GM23338 (cell line): ENCODE measurements at regions not wholly inside any gene's neighbourhood (a gene's known extent, or its start where the extent isn't known, plus 50 kb on each side); places are given as distances from the start of the nearest gene placed in this dataset.

Experiments
- ATAC-seq: fragments of 200-7000 bp; cut with Tn5 transposase; 3 replicates; pipeline ENCODE4 v1.9.1; 2020
- DNase-seq: peaks from one replicate; pipeline ENCODE4 v3.0.0-alpha.2; 2015; ENCODE audit warnings: low spot score
- H2AFZ ChIP-seq: fragments of 200-600 bp; sonication (generic); 2 replicates; pipeline ENCODE4 v1.8.0; 2016; ENCODE audit warnings: antibody characterized with exemption, mild to moderate bottlenecking, moderate library complexity
- H3F3A ChIP-seq: fragments of 200-600 bp; sonication (generic); replicated peaks from 2 replicates; pipeline ENCODE4 v1.8.0; 2017; ENCODE audit warnings: antibody characterized with exemption, mixed run types, low read depth
- H3K27ac ChIP-seq: fragments of 200-600 bp; sonication (generic); 2 replicates; pipeline ENCODE4 v1.6.1; 2016; ENCODE audit warnings: low read depth
- H3K27me3 ChIP-seq: fragments of 200-600 bp; sonication (generic); 2 replicates; pipeline ENCODE4 v1.8.0; 2016; ENCODE audit warnings: mild to moderate bottlenecking, mixed run types, moderate library complexity; ENCODE audit not compliant: insufficient read depth
- H3K36me3 ChIP-seq: fragments of 200-600 bp; sonication (generic); 2 replicates; pipeline ENCODE4 v1.8.0; 2016; ENCODE audit warnings: mild to moderate bottlenecking; ENCODE audit not compliant: insufficient read depth
- H3K4me1 ChIP-seq: fragments of 200-600 bp; sonication (generic); 2 replicates; pipeline ENCODE4 v1.8.0; 2016; ENCODE audit warnings: mild to moderate bottlenecking, moderate library complexity; ENCODE audit not compliant: insufficient read depth
- H3K4me2 ChIP-seq: fragments of 200-600 bp; sonication (generic); 2 replicates; pipeline ENCODE4 v1.7.1; 2017; ENCODE audit warnings: mixed run types
- H3K4me3 ChIP-seq: fragments of 200-600 bp; sonication (generic); 2 replicates; pipeline ENCODE4 v1.6.1; 2016; ENCODE audit warnings: mixed run types
- H3K79me2 ChIP-seq: fragments of 200-600 bp; sonication (generic); replicated peaks from 2 replicates; pipeline ENCODE4 v1.8.0; 2017; ENCODE audit warnings: mild to moderate bottlenecking; ENCODE audit not compliant: insufficient read depth
- H3K9me2 ChIP-seq: fragments of 200-600 bp; sonication (generic); 2 replicates; pipeline ENCODE4 v1.8.0; 2017; ENCODE audit not compliant: insufficient read depth
- H4K20me1 ChIP-seq: fragments of 200-600 bp; sonication (generic); replicated peaks from 2 replicates; pipeline ENCODE4 v1.8.0; 2017; ENCODE audit warnings: mild to moderate bottlenecking; ENCODE audit not compliant: insufficient read depth
- H3K27ac Mint-ChIP-seq: 2 replicates; pipeline ENCODE4 v1.8.0; 2020; ENCODE audit warnings: inconsistent platforms, mild to moderate bottlenecking, moderate library complexity, mixed read lengths
- H3K27me3 Mint-ChIP-seq: 3 replicates; pipeline ENCODE4 v1.8.0; 2022; ENCODE audit warnings: low read depth, mild to moderate bottlenecking, moderate library complexity, mixed read lengths, inconsistent platforms; ENCODE audit not compliant: insufficient read depth, poor library complexity
- H3K36me3 Mint-ChIP-seq: 3 replicates; pipeline ENCODE4 v1.8.0; 2021; ENCODE audit warnings: low read depth, mild to moderate bottlenecking, inconsistent platforms, moderate library complexity, mixed read lengths
- H3K4me1 Mint-ChIP-seq: 3 replicates; pipeline ENCODE4 v1.8.0; 2020; ENCODE audit warnings: mild to moderate bottlenecking, inconsistent platforms, mixed read lengths
- H3K4me3 Mint-ChIP-seq: 3 replicates; pipeline ENCODE4 v1.8.0; 2021; ENCODE audit warnings: moderate library complexity, mild to moderate bottlenecking, inconsistent platforms, mixed read lengths
- H3K9me3 Mint-ChIP-seq: 3 replicates; pipeline ENCODE4 v1.8.0; 2020; ENCODE audit warnings: moderate library complexity, mild to moderate bottlenecking, inconsistent platforms, mixed read lengths
- CREB1 ChIP-seq: fragments of 250-450 bp; sonication (Bioruptor Pico); IDR thresholded peaks from 2 replicates; pipeline ENCODE4 v1.5.0; 2020; ENCODE audit warnings: low read depth, mild to moderate bottlenecking, moderate library complexity
- CTCF ChIP-seq, 2 experiments: fragments of 200-600 bp in 1 of 2; sonication (generic) in 1 of 2; conservative IDR thresholded peaks; 2 replicates each; pipeline versions ENCODE4 v1.5.1 to v1.6.1; 2016 to 2017; ENCODE audit warnings: antibody characterized with exemption in 2 of 2, low read depth in 2 of 2, mild to moderate bottlenecking in 2 of 2, moderate library complexity in 1 of 2
- ETS1 ChIP-seq: IDR thresholded peaks from 2 replicates; pipeline ENCODE4 v1.6.1; 2016; ENCODE audit warnings: antibody characterized with exemption
- EZH2 ChIP-seq: fragments of 200-600 bp; sonication (generic); IDR thresholded peaks from one replicate; pipeline ENCODE4 v1.8.0; 2017; ENCODE audit warnings: antibody characterized with exemption, mild to moderate bottlenecking, low read depth; ENCODE audit not compliant: unreplicated experiment
- EZH2phosphoT487 ChIP-seq: fragments of 200-600 bp; sonication (generic); IDR thresholded peaks from one replicate; pipeline ENCODE4 v1.8.1; 2018; ENCODE audit warnings: antibody characterized with exemption; ENCODE audit not compliant: unreplicated experiment
- JUNB ChIP-seq: IDR thresholded peaks from one replicate; pipeline ENCODE4 v1.6.1; 2016; ENCODE audit warnings: antibody characterized with exemption; ENCODE audit not compliant: unreplicated experiment
- NANOG ChIP-seq: IDR thresholded peaks from 2 replicates; pipeline ENCODE4 v1.6.1; 2016; ENCODE audit warnings: antibody characterized with exemption, borderline replicate concordance
- POLR2AphosphoS5 ChIP-seq: IDR thresholded peaks from 2 replicates; pipeline ENCODE4 v1.6.1; 2016; ENCODE audit warnings: antibody characterized with exemption, low read depth
- STAT1 ChIP-seq: IDR thresholded peaks from one replicate; pipeline ENCODE4 v1.6.1; 2016; ENCODE audit warnings: antibody characterized with exemption; ENCODE audit not compliant: unreplicated experiment
- ZNF114 ChIP-seq: fragments of 250-450 bp; sonication (Bioruptor Pico); IDR thresholded peaks from 2 replicates; pipeline ENCODE4 v1.5.0; 2020; ENCODE audit warnings: mild to moderate bottlenecking, moderate library complexity
- ZNF331 ChIP-seq: fragments of 250-450 bp; sonication (Bioruptor Pico); IDR thresholded peaks from 2 replicates; pipeline ENCODE4 v1.5.0; 2020; ENCODE audit warnings: low read depth, mild to moderate bottlenecking, moderate library complexity
- ZNF462 ChIP-seq: fragments of 250-450 bp; sonication (Bioruptor Pico); IDR thresholded peaks from 2 replicates; pipeline ENCODE4 v1.5.0; 2020; ENCODE audit warnings: mild to moderate bottlenecking, moderate library complexity

GRCh38 chr2:121034551-121034950 lies 250.5 kb downstream of the TFCP2L1 start (continued):
- no peak for TF ChIP-seq ZNF462 (CRISPR knock-in tag)
- no peak for TF ChIP-seq POLR2AphosphoS5

- Mint-ChIP-seq H3K4me3 (no peak overlapping the region), H3K36me3 (no peaks in the 10 kb centered on the region), H3K27ac (no peak overlapping the region), H3K27me3 (peaks cover 12% of the 10 kb centered on the region), H3K9me3 (no peaks in the 10 kb centered on the region), H3K4me1 (peaks cover 8% of the 10 kb centered on the region)
- H4K20me1 ChIP-seq, result no peaks in the 10 kb centered on the region
- no peak for TF ChIP-seq ZNF331 (CRISPR knock-in tag)
- DNase-seq, result no peak
- H3K4me2 ChIP-seq, result no peak overlapping the region
- no peaks in the 10 kb centered on the region for H3K4me1 ChIP-seq
- no peaks in the 10 kb centered on the region for H3K36me3 ChIP-seq
- H3K4me3 ChIP-seq, result no peak overlapping the region
- H3K79me2 ChIP-seq, result no peaks in the 10 kb centered on the region
- H3K27me3 ChIP-seq, result peaks cover 9% of the 10 kb centered on the region; the same call in 1 of the 2 replicates
- peaks cover 7% of the 10 kb centered on the region; the same call in 1 of the 2 replicates for H3K9me2 ChIP-seq
- no peak overlapping the region for H2AFZ ChIP-seq
- no peak overlapping the region for H3K27ac ChIP-seq
- H3F3A ChIP-seq, result no peaks in the 10 kb centered on the region
- no peak for ATAC-seq
Measured at GRCh38 chr2:121036226-121036692, 248.7 kb downstream of the TFCP2L1 start.

- Histone ChIP-seq H3K79me2 (no peaks in the 10 kb centered on the region), H3K9me2 (peaks cover 7% of the 10 kb centered on the region; the same call in 1 of the 2 replicates), H3K27ac (no peak overlapping the region), H3K4me2 (no peak overlapping the region), H3K4me1 (no peaks in the 10 kb centered on the region), H3F3A (no peaks in the 10 kb centered on the region), H3K36me3 (no peaks in the 10 kb centered on the region), H2AFZ (no peak overlapping the region), H4K20me1 (no peaks in the 10 kb centered on the region), H3K27me3 (peaks cover 9% of the 10 kb centered on the region; the same call in 1 of the 2 replicates), H3K4me3 (no peak overlapping the region)
- Mint-ChIP-seq H3K4me1 (peaks cover 8% of the 10 kb centered on the region), H3K36me3 (no peaks in the 10 kb centered on the region), H3K27me3 (peaks cover 15% of the 10 kb centered on the region), H3K27ac (no peak overlapping the region), H3K9me3 (no peaks in the 10 kb centered on the region), H3K4me3 (no peak overlapping the region)
- ATAC-seq (no peak), DNase-seq (no peak)
- TF ChIP-seq ZNF114 (CRISPR knock-in tag), result no peak
- no peak for TF ChIP-seq CREB1
- no peak for TF ChIP-seq ETS1
- TF ChIP-seq POLR2AphosphoS5, result no peak
- TF ChIP-seq EZH2phosphoT487, result no peak
- no peak for TF ChIP-seq JUNB
- TF ChIP-seq NANOG, result no peak
- no peak for TF ChIP-seq EZH2
- TF ChIP-seq STAT1, result no peak
- no peak for TF ChIP-seq CTCF (conservative IDR thresholded peaks at IDR 0.05; ENCODE audit: low read depth in 2 of 2)
Measured at GRCh38 chr2:121037480-121037879, 247.5 kb downstream of the TFCP2L1 start.
